HG03460 (cell line): ENCODE measurements at regions not wholly inside any gene's neighbourhood (a gene's known extent, or its start where the extent isn't known, plus 50 kb on each side); places are given as distances from the start of the nearest gene placed in this dataset.
A peak's percentile ranks its signal among the peaks of the same experiment; 100 is the strongest.
"Not testable (repeated sequence)": the region's sequence is repeated elsewhere in the genome, so short reads cannot be mapped to it uniquely, and the experiment has no call there.

Source experiments
- ATAC-seq: cut with Tn5 transposase; IDR thresholded peaks from one replicate; pipeline ENCODE4 v1.9.1; 2021; ENCODE audit not compliant: unreplicated experiment

GRCh38 chr22:19599626-19600243 is 75.5 kb upstream of the CLDN5 start:
- ATAC-seq = no peak

GRCh38 chr22:19603346-19603745 is 79.1 kb upstream of the CLDN5 start:
- ATAC-seq = not testable (repeated sequence)

- no peak for ATAC-seq
Measured at GRCh38 chr22:19603767-19604166, 79.6 kb upstream of the CLDN5 start.

- no peak for ATAC-seq
Measured at GRCh38 chr22:19604711-19605268, 80.6 kb upstream of the CLDN5 start.

GRCh38 chr22:19605508-19606331 is 81.5 kb upstream of the CLDN5 start:
- no peak for ATAC-seq

GRCh38 chr22:19606332-19607191 is 82.4 kb upstream of the CLDN5 start:
- no peak for ATAC-seq

GRCh38 chr22:19607192-19608002 is 83.2 kb upstream of the CLDN5 start:
- no peak for ATAC-seq

GRCh38 chr22:19608003-19608690 is 83.9 kb upstream of the CLDN5 start:
- no peak for ATAC-seq

GRCh38 chr22:19609753-19610152 is 85.5 kb upstream of the CLDN5 start:
- ATAC-seq = not testable (repeated sequence)

- no peak for ATAC-seq
Measured at GRCh38 chr22:19610518-19611253, 86.5 kb upstream of the CLDN5 start.

GRCh38 chr22:19611590-19611989 is 87.4 kb upstream of the CLDN5 start:
- no peak for ATAC-seq

- ATAC-seq = no peak
Measured at GRCh38 chr22:19612866-19613572, 88.8 kb upstream of the CLDN5 start.

- no peak for ATAC-seq
Measured at GRCh38 chr22:19614536-19614863, 90.3 kb upstream of the CLDN5 start.

- ATAC-seq = no peak
Measured at GRCh38 chr22:19615001-19615461, 90.8 kb upstream of the CLDN5 start.

GRCh38 chr22:19615867-19616581 is 91.8 kb upstream of the CLDN5 start:
- ATAC-seq = no peak

GRCh38 chr22:19619144-19620009 is 94.9 kb upstream of the SEPTIN5 start:
- peak; percentile 53 for ATAC-seq
